HUES64 (cell line): ENCODE measurements at regions not wholly inside any gene's neighbourhood (a gene's known extent, or its start where the extent isn't known, plus 50 kb on each side); places are given as distances from the start of the nearest gene placed in this dataset.

Source experiments
- H3K27ac ChIP-seq: 2 replicates; pipeline ENCODE4 v1.7.0; 2013; ENCODE audit warnings: low read depth, low read length, inconsistent platforms
- H3K27me3 ChIP-seq: 2 replicates; pipeline ENCODE4 v1.6.1; 2013; ENCODE audit warnings: mild to moderate bottlenecking, low read length; ENCODE audit not compliant: insufficient read depth
- H3K36me3 ChIP-seq: 2 replicates; pipeline ENCODE4 v1.6.1; 2013; ENCODE audit warnings: mild to moderate bottlenecking, low read length; ENCODE audit not compliant: insufficient read depth
- H3K4me1 ChIP-seq: 2 replicates; pipeline ENCODE4 v1.6.1; 2013; ENCODE audit warnings: mild to moderate bottlenecking, low read length, moderate library complexity; ENCODE audit not compliant: insufficient read depth
- H3K4me3 ChIP-seq: 2 replicates; pipeline ENCODE4 v1.5.1; 2013; ENCODE audit warnings: mild to moderate bottlenecking, low read length, moderate library complexity
- H3K9ac ChIP-seq: 2 replicates; pipeline ENCODE4 v1.6.1; 2013; ENCODE audit warnings: mild to moderate bottlenecking, low read depth, low read length
- H3K9me3 ChIP-seq: 2 replicates; pipeline ENCODE4 v1.6.1; 2013; ENCODE audit warnings: low read depth, low read length; ENCODE audit not compliant: insufficient read depth
- WGBS: fragments of 150-250, 120-280 bp; methylation state at CpG from one replicate; pipeline ENCODE4 v1.1.7; 2013; ENCODE audit warnings: missing lambda C conversion rate; 5-methylcytosine and 5-hydroxymethylcytosine counted together

GRCh38 chr16:63617990-63618763 lies 1503.7 kb downstream of the CDH11 start:
- H3K27me3 ChIP-seq = peaks cover 16% of the 10 kb centered on the region
- no peak overlapping the region for H3K27ac ChIP-seq
- H3K4me3 ChIP-seq = peak overlapping the region; percentile 61
- WGBS = 96% methylated on average over 16 of the region's 16 CpGs
- peaks cover 7% of the 10 kb centered on the region for H3K4me1 ChIP-seq
- no peaks in the 10 kb centered on the region for H3K9me3 ChIP-seq
- H3K9ac ChIP-seq = no peak overlapping the region
- H3K36me3 ChIP-seq = no peaks in the 10 kb centered on the region

GRCh38 chr16:63617047-63617989 lies 1504.5 kb downstream of the CDH11 start:
- Histone ChIP-seq H3K9ac (no peak overlapping the region; the same call in 1 of the 2 replicates), H3K27ac (no peak overlapping the region), H3K27me3 (peaks cover 16% of the 10 kb centered on the region), H3K9me3 (no peaks in the 10 kb centered on the region), H3K36me3 (no peaks in the 10 kb centered on the region), H3K4me3 (peak overlapping the region; percentile 61), H3K4me1 (peaks cover 15% of the 10 kb centered on the region)
- whole genome bisulfite sequencing = 29% methylated on average over 55 of the region's 55 CpGs

DNA sequence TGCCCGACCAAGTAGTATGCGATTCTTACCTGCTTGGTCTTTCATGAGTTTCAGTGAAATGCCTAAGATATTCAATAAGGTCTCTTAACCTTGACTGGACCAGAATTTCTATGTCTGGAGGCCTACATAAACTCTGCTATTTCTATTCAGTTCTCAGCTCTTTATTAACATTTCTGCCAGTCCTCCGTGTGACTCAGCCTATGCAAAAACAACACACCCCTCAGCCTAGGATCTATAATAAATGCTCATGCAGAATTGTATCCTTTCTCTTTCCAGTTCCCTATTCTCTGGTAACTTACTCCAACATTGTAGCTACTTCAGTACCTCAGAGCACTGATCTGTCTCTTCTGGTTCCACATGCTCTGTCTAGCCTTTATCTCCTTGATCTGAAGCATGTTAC lies 1507.4 kb downstream of the CDH11 start:
- Histone ChIP-seq H3K27ac (no peak overlapping the region), H3K9me3 (peaks cover 4% of the 10 kb centered on the region; the same call in 1 of the 2 replicates), H3K27me3 (peaks cover 16% of the 10 kb centered on the region), H3K4me1 (peaks cover 17% of the 10 kb centered on the region), H3K4me3 (no peak overlapping the region), H3K36me3 (no peaks in the 10 kb centered on the region), H3K9ac (no peak overlapping the region)
- 88% methylated on average over 3 of the region's 3 CpGs for WGBS

- Histone ChIP-seq H3K27ac (no peak overlapping the region), H3K9me3 (peaks cover 4% of the 10 kb centered on the region; the same call in 1 of the 2 replicates), H3K27me3 (peaks cover 16% of the 10 kb centered on the region), H3K4me1 (peaks cover 17% of the 10 kb centered on the region), H3K36me3 (no peaks in the 10 kb centered on the region), H3K4me3 (no peak overlapping the region), H3K9ac (no peak overlapping the region)
- WGBS = no CpG with 5 or more reads among the region's 1 CpG
Observed at GRCh38 chr16:63613701-63614100, 1508.2 kb downstream of the CDH11 start.

GRCh38 chr16:63612462-63613227 lies 1509.2 kb downstream of the CDH11 start:
- H3K9ac ChIP-seq = no peak overlapping the region
- H3K9me3 ChIP-seq = peaks cover 4% of the 10 kb centered on the region; the same call in 1 of the 2 replicates
- peaks cover 17% of the 10 kb centered on the region for H3K4me1 ChIP-seq
- H3K27ac ChIP-seq = peak overlapping the region; percentile 72
- 57% methylated on average over 3 of the region's 4 CpGs for WGBS
- H3K4me3 ChIP-seq = no peak overlapping the region
- H3K36me3 ChIP-seq = no peaks in the 10 kb centered on the region
- H3K27me3 ChIP-seq = peaks cover 14% of the 10 kb centered on the region

GRCh38 chr16:63606778-63607177 lies 1515.1 kb downstream of the CDH11 start:
- no peak overlapping the region for H3K4me3 ChIP-seq
- H3K36me3 ChIP-seq = no peaks in the 10 kb centered on the region
- no peak overlapping the region for H3K27ac ChIP-seq
- no peaks in the 10 kb centered on the region; the same call in 1 of the 2 replicates for H3K4me1 ChIP-seq
- no CpG with 5 or more reads among the region's 1 CpG for WGBS
- no peaks in the 10 kb centered on the region for H3K27me3 ChIP-seq
- peaks cover 4% of the 10 kb centered on the region; the same call in 1 of the 2 replicates for H3K9me3 ChIP-seq
- H3K9ac ChIP-seq = no peak overlapping the region

DNA sequence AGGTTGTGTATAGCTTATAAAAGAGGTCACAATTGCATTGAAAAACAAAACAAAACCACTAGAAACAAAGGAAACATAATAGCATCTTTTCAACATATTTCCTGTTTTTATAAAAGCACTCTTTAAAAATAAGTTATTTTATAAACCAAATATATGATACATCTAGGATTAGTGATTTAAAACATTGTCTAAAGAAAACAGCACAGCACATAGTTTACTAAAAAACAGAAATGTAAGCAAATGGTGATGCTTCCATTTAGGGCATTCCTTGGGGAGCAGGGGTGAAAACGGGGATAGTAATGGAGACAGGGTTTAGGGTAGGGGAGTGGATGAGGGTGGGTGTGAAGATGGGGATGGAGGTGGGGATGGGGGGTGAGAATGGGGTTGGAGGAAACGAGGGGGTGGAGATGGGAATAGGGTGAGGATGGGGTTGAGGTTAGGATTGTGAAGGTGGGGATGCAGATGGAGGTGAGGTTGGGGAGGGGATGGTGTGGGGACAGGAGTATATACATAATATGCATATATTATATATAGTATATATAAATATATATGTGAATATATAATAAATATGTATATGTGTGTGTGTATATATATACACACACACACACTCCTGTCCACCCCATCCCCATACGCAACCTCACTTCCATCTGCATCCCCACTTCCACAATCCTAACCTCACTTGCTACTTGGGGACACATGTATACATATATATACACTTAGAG lies 1519.5 kb downstream of the CDH11 start:
- 48% methylated on average over 2 of the region's 3 CpGs for WGBS
- Histone ChIP-seq H3K9me3 (no peaks in the 10 kb centered on the region), H3K9ac (no peak overlapping the region)

DNA sequence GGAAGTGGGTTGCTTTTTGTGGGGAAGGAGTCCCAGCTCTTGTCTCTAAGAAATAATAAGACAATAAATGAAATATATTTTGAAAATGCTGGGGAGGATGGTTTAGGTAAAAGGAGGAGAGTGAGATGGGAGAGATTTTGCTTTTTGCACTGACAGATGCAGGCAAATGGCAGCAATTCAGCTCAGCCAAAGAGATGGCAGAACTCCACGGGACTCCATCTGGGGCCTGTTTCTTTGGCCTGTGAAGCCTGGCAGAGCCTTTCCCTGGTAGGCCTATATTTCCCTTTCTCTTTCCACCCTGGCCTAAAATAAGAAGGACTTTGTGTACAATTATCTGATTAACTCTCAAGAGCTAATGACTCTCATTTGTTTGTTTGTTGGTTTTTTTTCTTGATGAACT lies 1525.1 kb downstream of the CDH11 start:
- H3K27me3 ChIP-seq = no peaks in the 10 kb centered on the region
- H3K27ac ChIP-seq = no peak overlapping the region
- H3K9me3 ChIP-seq = no peaks in the 10 kb centered on the region
- H3K4me3 ChIP-seq = no peak overlapping the region
- H3K9ac ChIP-seq = no peak overlapping the region
- no peaks in the 10 kb centered on the region for H3K36me3 ChIP-seq
- 94% methylated on average over 1 of the region's 1 CpG for WGBS
- H3K4me1 ChIP-seq = peaks cover 2% of the 10 kb centered on the region; the same call in 1 of the 2 replicates

More for the DNA sequence above, 1519.5 kb downstream of the CDH11 start:
- Histone ChIP-seq H3K36me3 (no peaks in the 10 kb centered on the region), H3K4me3 (no peak overlapping the region), H3K4me1 (no peaks in the 10 kb centered on the region), H3K27ac (no peak overlapping the region), H3K27me3 (no peaks in the 10 kb centered on the region)

DNA sequence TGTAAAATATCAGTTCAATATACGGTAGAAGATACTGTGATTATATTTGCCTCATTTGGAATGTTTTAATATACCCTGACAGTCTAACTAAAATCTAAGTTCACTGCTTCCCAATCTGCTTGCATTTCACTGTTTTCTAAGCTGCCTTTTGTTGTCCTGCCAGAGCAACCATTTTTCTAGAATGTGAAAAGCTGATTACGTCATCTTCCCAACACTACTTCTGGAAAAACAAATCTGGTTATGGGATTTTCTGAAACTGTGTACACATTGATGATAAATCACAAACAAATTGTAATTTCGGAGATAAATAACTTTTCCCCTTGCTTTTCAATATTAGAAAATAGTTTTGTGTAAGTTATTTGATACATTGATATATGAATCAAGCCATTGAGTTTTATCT lies 1529.0 kb downstream of the CDH11 start:
- Histone ChIP-seq H3K36me3 (no peaks in the 10 kb centered on the region), H3K4me3 (no peak overlapping the region), H3K27me3 (no peaks in the 10 kb centered on the region), H3K4me1 (peaks cover 2% of the 10 kb centered on the region; the same call in 1 of the 2 replicates), H3K9ac (no peak overlapping the region), H3K9me3 (no peaks in the 10 kb centered on the region), H3K27ac (no peak overlapping the region)
- 100% methylated on average over 1 of the region's 3 CpGs for WGBS

DNA sequence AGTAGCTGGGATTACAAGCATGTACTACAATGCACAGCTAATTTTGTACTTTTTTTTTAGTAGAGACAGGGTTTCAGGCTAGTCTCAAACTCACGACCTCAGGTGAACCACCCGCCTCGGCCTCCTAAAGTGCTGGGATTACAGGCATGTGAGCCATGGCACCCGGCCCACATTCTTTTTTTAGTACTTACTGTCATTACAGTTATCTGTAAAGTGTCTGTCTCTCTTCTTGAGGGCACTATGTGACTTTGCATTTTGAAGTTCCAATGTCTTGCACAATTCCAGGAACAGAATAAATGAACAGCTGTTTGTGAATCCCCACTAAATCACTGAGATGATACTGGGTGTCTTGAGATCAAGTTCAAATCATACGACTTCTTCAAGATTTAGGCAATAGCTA lies 1540.3 kb downstream of the CDH11 start:
- H3K9ac ChIP-seq = no peak overlapping the region
- WGBS = 95% methylated on average over 5 of the region's 5 CpGs
- peaks cover 34% of the 10 kb centered on the region for H3K4me1 ChIP-seq
- H3K4me3 ChIP-seq = no peak overlapping the region
- H3K36me3 ChIP-seq = no peaks in the 10 kb centered on the region
- no peak overlapping the region for H3K27ac ChIP-seq
- H3K9me3 ChIP-seq = no peaks in the 10 kb centered on the region
- no peaks in the 10 kb centered on the region for H3K27me3 ChIP-seq
